ENCODE measurements at regions not wholly inside any gene's neighbourhood (a gene's known extent, or its start where the extent isn't known, plus 50 kb on each side); places are given as distances from the start of the nearest gene placed in this dataset.

DNA sequence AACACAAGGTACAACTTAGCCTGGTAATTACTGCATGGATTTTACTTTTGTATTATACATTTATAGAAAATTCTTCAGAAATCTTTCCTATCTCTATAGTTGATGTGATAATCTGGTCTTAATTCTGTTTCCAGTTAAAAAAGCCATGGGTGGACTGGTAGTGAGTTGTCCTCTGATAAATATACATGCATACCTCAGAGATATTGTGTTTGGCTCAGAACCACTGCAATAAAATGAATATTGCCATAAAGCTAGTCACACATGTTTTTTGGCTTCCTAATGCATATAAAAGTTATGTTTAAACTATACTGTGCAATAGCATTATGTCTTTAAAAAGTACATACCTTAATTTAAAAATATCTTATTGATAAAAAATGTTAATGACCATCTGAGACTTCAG is 708.6 kb upstream of the MARCKS start:
- TF ChIP-seq TAF1 (IDR thresholded peaks at IDR 0.05; ENCODE audit: borderline replicate concordance, insufficient read depth, low read length) = no peak
- TF ChIP-seq POLR2AphosphoS5 (IDR thresholded peaks at IDR 0.05; ENCODE audit: low read depth, low read length) = no peak
- TF ChIP-seq, protein P1, sequence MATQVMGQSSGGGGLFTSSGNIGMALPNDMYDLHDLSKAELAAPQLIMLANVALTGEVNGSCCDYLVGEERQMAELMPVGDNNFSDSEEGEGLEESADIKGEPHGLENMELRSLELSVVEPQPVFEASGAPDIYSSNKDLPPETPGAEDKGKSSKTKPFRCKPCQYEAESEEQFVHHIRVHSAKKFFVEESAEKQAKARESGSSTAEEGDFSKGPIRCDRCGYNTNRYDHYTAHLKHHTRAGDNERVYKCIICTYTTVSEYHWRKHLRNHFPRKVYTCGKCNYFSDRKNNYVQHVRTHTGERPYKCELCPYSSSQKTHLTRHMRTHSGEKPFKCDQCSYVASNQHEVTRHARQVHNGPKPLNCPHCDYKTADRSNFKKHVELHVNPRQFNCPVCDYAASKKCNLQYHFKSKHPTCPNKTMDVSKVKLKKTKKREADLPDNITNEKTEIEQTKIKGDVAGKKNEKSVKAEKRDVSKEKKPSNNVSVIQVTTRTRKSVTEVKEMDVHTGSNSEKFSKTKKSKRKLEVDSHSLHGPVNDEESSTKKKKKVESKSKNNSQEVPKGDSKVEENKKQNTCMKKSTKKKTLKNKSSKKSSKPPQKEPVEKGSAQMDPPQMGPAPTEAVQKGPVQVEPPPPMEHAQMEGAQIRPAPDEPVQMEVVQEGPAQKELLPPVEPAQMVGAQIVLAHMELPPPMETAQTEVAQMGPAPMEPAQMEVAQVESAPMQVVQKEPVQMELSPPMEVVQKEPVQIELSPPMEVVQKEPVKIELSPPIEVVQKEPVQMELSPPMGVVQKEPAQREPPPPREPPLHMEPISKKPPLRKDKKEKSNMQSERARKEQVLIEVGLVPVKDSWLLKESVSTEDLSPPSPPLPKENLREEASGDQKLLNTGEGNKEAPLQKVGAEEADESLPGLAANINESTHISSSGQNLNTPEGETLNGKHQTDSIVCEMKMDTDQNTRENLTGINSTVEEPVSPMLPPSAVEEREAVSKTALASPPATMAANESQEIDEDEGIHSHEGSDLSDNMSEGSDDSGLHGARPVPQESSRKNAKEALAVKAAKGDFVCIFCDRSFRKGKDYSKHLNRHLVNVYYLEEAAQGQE (IDR thresholded peaks at IDR 0.05; ENCODE audit: insufficient read depth in 1 of 2, low read depth in 2 of 2, low read length in 2 of 2) = no peak
- no peak for TF ChIP-seq SIN3A (IDR thresholded peaks at IDR 0.05; ENCODE audit: borderline replicate concordance, insufficient read depth, low read length)
